Progenitor cell of endocrine pancreas (in vitro differentiated cells): ENCODE measurements at regions not wholly inside any gene's neighbourhood (a gene's known extent, or its start where the extent isn't known, plus 50 kb on each side); places are given as distances from the start of the nearest gene placed in this dataset.

Experiments
- DNase-seq: peaks from one replicate; pipeline ENCODE4 v3.0.0; 2021; ENCODE audit warnings: low spot score; ENCODE audit not compliant: unreplicated experiment
- H3K27ac Mint-ChIP-seq: 2 replicates; pipeline ENCODE4 v1.8.0; 2021; ENCODE audit warnings: mild to moderate bottlenecking, moderate library complexity, mixed read lengths
- H3K27me3 Mint-ChIP-seq: 2 replicates; pipeline ENCODE4 v1.8.0; 2021; ENCODE audit warnings: mixed read lengths
- H3K36me3 Mint-ChIP-seq: 2 replicates; pipeline ENCODE4 v1.8.0; 2022; ENCODE audit warnings: mixed read lengths; ENCODE audit not compliant: insufficient read depth
- H3K4me1 Mint-ChIP-seq: 2 replicates; pipeline ENCODE4 v1.8.0; 2021; ENCODE audit warnings: low read depth, mixed read lengths
- H3K4me3 Mint-ChIP-seq: 2 replicates; pipeline ENCODE4 v1.8.0; 2021; ENCODE audit warnings: low read depth, mild to moderate bottlenecking, moderate library complexity, mixed read lengths
- H3K9me3 Mint-ChIP-seq: 2 replicates; pipeline ENCODE4 v1.8.0; 2021; ENCODE audit warnings: low read depth, mixed read lengths
- CTCF ChIP-seq: fragments of 200-600 bp; sonication (generic); IDR thresholded peaks from one replicate; pipeline ENCODE4 v1.5.0; 2021; ENCODE audit warnings: antibody characterized with exemption, mild to moderate bottlenecking; ENCODE audit not compliant: unreplicated experiment

GRCh38 chr3:24917908-24918307, 423.3 kb upstream of the THRB start:
- no peak for TF ChIP-seq CTCF
- no peak overlapping the region for H3K27ac Mint-ChIP-seq
- H3K4me3 Mint-ChIP-seq = no peak overlapping the region

GRCh38 chr3:24923570-24923969, 428.9 kb upstream of the THRB start:
- Mint-ChIP-seq H3K9me3 (no peaks in the 10 kb centered on the region), H3K27me3 (no peaks in the 10 kb centered on the region), H3K36me3 (no peaks in the 10 kb centered on the region), H3K4me1 (peaks cover 3% of the 10 kb centered on the region), H3K27ac (no peak overlapping the region), H3K4me3 (no peak overlapping the region)
- no peak for TF ChIP-seq CTCF
- no peak for DNase-seq

More at GRCh38 chr3:24917908-24918307, 423.3 kb upstream of the THRB start:
- no peaks in the 10 kb centered on the region for H3K4me1 Mint-ChIP-seq
- peaks cover 4% of the 10 kb centered on the region for H3K9me3 Mint-ChIP-seq
- DNase-seq = no peak
- H3K27me3 Mint-ChIP-seq = no peaks in the 10 kb centered on the region
- H3K36me3 Mint-ChIP-seq = no peaks in the 10 kb centered on the region

DNA sequence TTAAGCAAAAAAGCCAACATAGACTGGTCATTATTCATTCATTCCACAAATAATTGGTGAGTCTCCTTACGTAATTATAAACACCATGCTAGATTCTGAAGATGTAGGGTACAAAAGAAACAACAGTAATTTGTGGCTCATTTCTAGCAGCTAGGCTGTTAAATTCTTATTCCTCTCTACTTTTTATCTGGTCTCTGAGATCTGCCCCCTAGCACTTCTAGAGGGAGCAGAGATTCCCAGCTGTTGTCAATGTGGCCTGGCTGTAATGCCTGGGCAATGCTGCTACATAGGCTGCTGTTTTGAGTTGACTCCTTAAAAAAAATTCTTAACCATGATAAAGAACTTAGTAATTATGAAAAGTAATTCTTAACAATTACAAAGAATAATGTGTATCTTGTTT, 434.9 kb upstream of the THRB start:
- H3K4me3 Mint-ChIP-seq = no peak overlapping the region
- no peaks in the 10 kb centered on the region for H3K4me1 Mint-ChIP-seq
- H3K27me3 Mint-ChIP-seq = no peaks in the 10 kb centered on the region
- H3K27ac Mint-ChIP-seq = no peak overlapping the region
- H3K36me3 Mint-ChIP-seq = no peaks in the 10 kb centered on the region
- DNase-seq = no peak
- TF ChIP-seq CTCF = no peak
- H3K9me3 Mint-ChIP-seq = no peaks in the 10 kb centered on the region

GRCh38 chr3:24933401-24933800, 438.8 kb upstream of the THRB start:
- no peak overlapping the region for H3K4me3 Mint-ChIP-seq
- H3K4me1 Mint-ChIP-seq = no peaks in the 10 kb centered on the region
- no peaks in the 10 kb centered on the region for H3K27me3 Mint-ChIP-seq
- TF ChIP-seq CTCF = no peak
- no peaks in the 10 kb centered on the region for H3K9me3 Mint-ChIP-seq
- no peak overlapping the region for H3K27ac Mint-ChIP-seq
- DNase-seq = no peak
- H3K36me3 Mint-ChIP-seq = no peaks in the 10 kb centered on the region

DNA sequence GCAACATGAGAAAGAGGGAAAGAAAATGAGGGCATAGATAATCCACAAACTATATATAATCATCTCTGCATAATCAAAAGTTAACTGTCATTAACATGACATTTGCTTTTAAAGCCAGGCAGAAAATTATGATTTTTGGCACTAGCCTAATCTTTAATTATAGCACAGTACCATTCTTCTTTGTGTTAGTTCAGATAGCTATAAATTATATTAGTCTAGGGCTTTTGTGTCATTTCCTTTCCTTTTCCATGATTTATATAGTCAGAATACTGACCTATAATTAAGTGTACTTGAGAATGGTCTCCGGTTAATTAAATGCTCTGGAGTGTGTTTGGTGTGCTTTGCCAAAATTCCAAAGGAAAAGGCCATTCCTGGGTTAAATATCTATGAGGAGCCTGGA, 441.9 kb upstream of the THRB start:
- H3K27me3 Mint-ChIP-seq = no peaks in the 10 kb centered on the region
- H3K27ac Mint-ChIP-seq = no peak overlapping the region
- H3K4me3 Mint-ChIP-seq = no peak overlapping the region
- DNase-seq = no peak
- no peaks in the 10 kb centered on the region for H3K9me3 Mint-ChIP-seq
- H3K4me1 Mint-ChIP-seq = no peaks in the 10 kb centered on the region
- no peaks in the 10 kb centered on the region for H3K36me3 Mint-ChIP-seq
- TF ChIP-seq CTCF = no peak
